ENCODE measurements at regions not wholly inside any gene's neighbourhood (a gene's known extent, or its start where the extent isn't known, plus 50 kb on each side); places are given as distances from the start of the nearest gene placed in this dataset.

- TF ChIP-seq CTCF (IDR thresholded peaks at IDR 0.05; ENCODE audit: low read depth, low read length, missing control alignments), result no peak
- no peak overlapping the region for H3K4me3 ChIP-seq (replicated peaks; ENCODE audit: low read depth, low read length)
- no peak for DNase-seq (ENCODE audit: extremely low read depth, low read depth)
These were observed 126.0 kb upstream of the PMEPA1 start for GRCh38 chr20:57835588-57836455.

GRCh38 chr20:57835074-57835452 is 125.2 kb upstream of the PMEPA1 start:
- DNase-seq (ENCODE audit: extremely low read depth, low read depth), result no peak
- no peak overlapping the region for H3K4me3 ChIP-seq (replicated peaks; ENCODE audit: low read depth, low read length)
- TF ChIP-seq CTCF (IDR thresholded peaks at IDR 0.05; ENCODE audit: low read depth, low read length, missing control alignments), result no peak

GRCh38 chr20:57834306-57835073 is 124.7 kb upstream of the PMEPA1 start:
- TF ChIP-seq CTCF (IDR thresholded peaks at IDR 0.05; ENCODE audit: low read depth, low read length, missing control alignments), result no peak
- DNase-seq (ENCODE audit: extremely low read depth, low read depth), result no peak
- no peak overlapping the region for H3K4me3 ChIP-seq (replicated peaks; ENCODE audit: low read depth, low read length)

- H3K4me3 ChIP-seq (replicated peaks; ENCODE audit: low read depth, low read length), result no peak overlapping the region
- DNase-seq (ENCODE audit: extremely low read depth, low read depth), result no peak
- TF ChIP-seq CTCF (IDR thresholded peaks at IDR 0.05; ENCODE audit: low read depth, low read length, missing control alignments), result no peak
These were observed 122.3 kb upstream of the PMEPA1 start for GRCh38 chr20:57831993-57832585.

GRCh38 chr20:57831326-57831992 is 121.6 kb upstream of the PMEPA1 start:
- no peak for DNase-seq (ENCODE audit: extremely low read depth, low read depth)
- no peak for TF ChIP-seq CTCF (IDR thresholded peaks at IDR 0.05; ENCODE audit: low read depth, low read length, missing control alignments)
- H3K4me3 ChIP-seq (replicated peaks; ENCODE audit: low read depth, low read length), result no peak overlapping the region

GRCh38 chr20:57830515-57830895 is 120.7 kb upstream of the PMEPA1 start:
- DNase-seq (ENCODE audit: extremely low read depth, low read depth), result no peak
- no peak for TF ChIP-seq CTCF (IDR thresholded peaks at IDR 0.05; ENCODE audit: low read depth, low read length, missing control alignments)
- no peak overlapping the region for H3K4me3 ChIP-seq (replicated peaks; ENCODE audit: low read depth, low read length)

All from HFF-Myc (cell line).